HCT116 (cell line): ENCODE measurements at regions not wholly inside any gene's neighbourhood (a gene's known extent, or its start where the extent isn't known, plus 50 kb on each side); places are given as distances from the start of the nearest gene placed in this dataset.

Source experiments
- ATAC-seq: fragments of 200-7000 bp; cut with Tn5 transposase; 2 replicates; pipeline ENCODE4 v1.9.1; 2020; ENCODE audit warnings: mild to moderate bottlenecking, moderate library complexity
- BruUV-seq: library from RNA; stranded (reverse); fragments of 400-500 nt; replicated peaks from 2 replicates; lab custom pipeline; 2021; lab: Mats Ljungman, UMichigan
- CTCF ChIA-PET: fragments of 300-600 bp; sonication (Branson Sonifier 250); formaldehyde crosslinking; loops from one replicate; lab custom pipeline; 2021; ENCODE audit warnings: antibody characterized with exemption; lab: Charles Lee
- POLR2A ChIA-PET: fragments of 300-600, 350-600 bp; sonication (Branson Sonifier 250); formaldehyde crosslinking; loops from one replicate; lab custom pipeline; 2021; ENCODE audit warnings: antibody characterized with exemption; lab: Charles Lee
- RAD21 ChIA-PET, 2 experiments: fragments of 300-600 bp; sonication (Branson Sonifier 250); formaldehyde crosslinking; loops; one replicate each; lab custom pipeline; 2023; ENCODE audit warnings: low total read pairs in 2 of 2; ENCODE audit not compliant: uncharacterized antibody in 2 of 2, unreplicated experiment in 2 of 2, low non-redundant PET in 1 of 2; lab: Charles Lee
- DNase-seq: peaks from one replicate; pipeline ENCODE4 v3.0.0-alpha.2; 2010; ENCODE audit warnings: low read depth, low spot score
- H2AFZ ChIP-seq: fragments of 200-600 bp; shearing (Covaris generic), sonication (generic); 2 replicates; pipeline ENCODE4 v1.6.1; 2017; ENCODE audit warnings: low read depth, mixed run types, mixed read lengths, antibody characterized with exemption, low read length; ENCODE audit not compliant: poor library complexity, severe bottlenecking
- H3K27ac ChIP-seq: 2 replicates; pipeline ENCODE4 v1.5.1; 2012; ENCODE audit warnings: low read depth, low read length
- H3K27me3 ChIP-seq: fragments of 200-600 bp; sonication (generic); 2 replicates; pipeline ENCODE4 v1.6.1; 2016; ENCODE audit warnings: mixed run types, low read length, mixed read lengths; ENCODE audit not compliant: insufficient read depth
- H3K36me3 ChIP-seq, 2 experiments: fragments of 200-500 bp in 1 of 2; fragments of 200-600 bp in 1 of 2; sonication (Bioruptor generic) in 1 of 2; sonication (generic) in 1 of 2; 2 replicates each; pipeline versions ENCODE4 v1.5.1 to v1.6.1; 2014 to 2016; ENCODE audit warnings: low read length in 2 of 2, inconsistent platforms in 1 of 2, mixed read lengths in 1 of 2, mixed run types in 1 of 2; ENCODE audit not compliant: insufficient read depth in 2 of 2, control insufficient read depth in 1 of 2
- H3K4me1 ChIP-seq, 2 experiments: fragments of 200-600 bp in 1 of 2; sonication (generic) in 1 of 2; 2 replicates each; pipeline versions ENCODE4 v1.5.1 to v1.6.1; 2012 to 2017; ENCODE audit warnings: low read length in 2 of 2, inconsistent platforms in 1 of 2, mild to moderate bottlenecking in 1 of 2, mixed read lengths in 1 of 2, mixed run types in 1 of 2, moderate library complexity in 1 of 2; ENCODE audit not compliant: insufficient read depth in 2 of 2, control insufficient read depth in 1 of 2
- H3K4me2 ChIP-seq: fragments of 200-600 bp; sonication (generic); 2 replicates; pipeline ENCODE4 v1.6.1; 2017; ENCODE audit warnings: mixed run types, low read length, mixed read lengths
- H3K4me3 ChIP-seq, 2 experiments: fragments of 200-600 bp in 1 of 2; sonication (generic) in 1 of 2; replicated peaks in 1 of 2; 2 replicates each; pipeline ENCODE4 v1.5.1; 2011 to 2016; ENCODE audit warnings: low read length in 2 of 2, control low read depth in 1 of 2, low read depth in 1 of 2, mild to moderate bottlenecking in 1 of 2, mixed read lengths in 1 of 2, mixed run types in 1 of 2
- H3K79me2 ChIP-seq: fragments of 200-600 bp; sonication (generic); 2 replicates; pipeline ENCODE4 v1.6.1; 2017; ENCODE audit warnings: mild to moderate bottlenecking, mixed run types, low read length, moderate library complexity, mixed read lengths; ENCODE audit not compliant: insufficient read depth
- H3K9ac ChIP-seq: fragments of 200-600 bp; sonication (generic); 2 replicates; pipeline ENCODE4 v1.6.1; 2016; ENCODE audit warnings: low read length, mixed read lengths
- H3K9me2 ChIP-seq: fragments of 200-600 bp; sonication (generic), shearing (Covaris generic); 2 replicates; pipeline ENCODE4 v1.6.1; 2017; ENCODE audit warnings: mixed run types, mild to moderate bottlenecking, moderate library complexity; ENCODE audit not compliant: insufficient read depth
- H3K9me3 ChIP-seq, 2 experiments: fragments of 200-500 bp in 1 of 2; fragments of 200-600 bp in 1 of 2; sonication (Bioruptor generic) in 1 of 2; sonication (generic) in 1 of 2; 2 replicates each; pipeline ENCODE4 v1.6.1; 2014 to 2017; ENCODE audit warnings: low read length in 2 of 2, mixed read lengths in 2 of 2, inconsistent platforms in 1 of 2, low read depth in 1 of 2, mild to moderate bottlenecking in 1 of 2, mixed run types in 1 of 2, moderate library complexity in 1 of 2; ENCODE audit not compliant: control insufficient read depth in 1 of 2, insufficient read depth in 1 of 2
- H4K20me1 ChIP-seq: fragments of 200-600 bp; sonication (generic), shearing (Covaris generic); 2 replicates; pipeline ENCODE4 v1.6.1; 2017; ENCODE audit warnings: mixed run types, mild to moderate bottlenecking, moderate library complexity; ENCODE audit not compliant: insufficient read depth
- EGR1 ChIP-seq: IDR thresholded peaks from 2 replicates; pipeline ENCODE4 v1.6.1; 2012; ENCODE audit warnings: low read depth
- ELF1 ChIP-seq: IDR thresholded peaks from 2 replicates; pipeline ENCODE4 v1.6.1; 2012; ENCODE audit warnings: low read depth, borderline replicate concordance
- POLR2A ChIP-seq: IDR thresholded peaks from 2 replicates; pipeline ENCODE4 v1.7.0; 2011; ENCODE audit warnings: borderline replicate concordance; ENCODE audit not compliant: insufficient read depth, insufficient read length; ENCODE audit errors: extremely low read depth
- POLR2AphosphoS5 ChIP-seq: IDR thresholded peaks from 2 replicates; pipeline ENCODE4 v1.6.1; 2011; ENCODE audit warnings: mild to moderate bottlenecking, low read depth, low read length, moderate library complexity
- RAD21 ChIP-seq: IDR thresholded peaks from 2 replicates; pipeline ENCODE4 v1.6.1; 2012; ENCODE audit warnings: low read depth, mild to moderate bottlenecking
- REST ChIP-seq: IDR thresholded peaks from 2 replicates; pipeline ENCODE4 v1.6.1; 2012; ENCODE audit warnings: low read depth
- SP1 ChIP-seq: IDR thresholded peaks from 2 replicates; pipeline ENCODE4 v1.6.1; 2012; ENCODE audit warnings: low read depth
- TCF7L2 ChIP-seq: IDR thresholded peaks from 2 replicates; pipeline ENCODE4 v1.7.0; 2011; ENCODE audit warnings: borderline replicate concordance, inconsistent platforms; ENCODE audit not compliant: insufficient read depth, insufficient read length; ENCODE audit errors: extremely low read depth
- YY1 ChIP-seq: IDR thresholded peaks from 2 replicates; pipeline ENCODE4 v1.6.1; 2011; ENCODE audit warnings: low read length, low read depth, moderate library complexity, mild to moderate bottlenecking; ENCODE audit not compliant: insufficient replicate concordance; ENCODE audit errors: extremely low read depth
- ZBTB33 ChIP-seq: IDR thresholded peaks from 2 replicates; pipeline ENCODE4 v1.6.1; 2011; ENCODE audit warnings: mild to moderate bottlenecking, low read length, moderate library complexity; ENCODE audit not compliant: insufficient replicate concordance; ENCODE audit errors: extremely low read depth
- ZNF274 ChIP-seq: fragments of 200-500 bp; sonication (Bioruptor generic); IDR thresholded peaks from 2 replicates; pipeline ENCODE4 v1.6.1; 2014; ENCODE audit warnings: mild to moderate bottlenecking, low read depth, low read length, inconsistent platforms
- intact Hi-C: fragments of 100-400 bp; cut with micrococcal nuclease; formaldehyde crosslinking; loops from 2 replicates; pipeline ENCODE4 v1.10.0; 2022
- TF ChIP-seq, protein P1 (sequence below): IDR thresholded peaks from 2 replicates; pipeline ENCODE4 v1.6.1; 2012

DNA sequence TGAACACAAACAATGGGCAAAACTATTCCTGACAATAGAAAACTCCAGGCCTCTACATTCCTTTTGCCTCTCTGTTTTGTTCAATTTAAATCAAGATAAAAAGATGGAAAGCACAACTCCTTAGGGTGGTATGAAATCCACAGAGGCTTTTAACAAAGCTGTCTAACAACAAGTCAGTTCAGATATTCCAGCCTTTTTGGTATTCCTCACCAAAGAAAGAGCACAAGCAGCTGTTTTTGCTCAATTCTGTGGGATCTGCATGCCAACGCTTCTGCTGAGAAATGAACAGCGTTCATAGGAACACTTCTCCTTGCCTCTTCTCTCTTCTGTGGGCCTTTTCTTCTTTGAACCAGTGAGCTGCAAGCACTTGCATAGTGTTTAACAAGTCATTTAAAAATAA is 411.6 kb upstream of the TCF4 start:
- intact Hi-C loops, result no loop called here
- no peaks in the 10 kb centered on the region for H4K20me1 ChIP-seq
- CTCF ChIA-PET, result no interaction called here
- RAD21 ChIA-PET, result no interaction called here
- H3K9me2 ChIP-seq, result no peaks in the 10 kb centered on the region
- DNase-seq, result no peak
- TF ChIP-seq REST, result no peak
- no peak for TF ChIP-seq POLR2AphosphoS5
- TF ChIP-seq EGR1, result no peak
- no peak for TF ChIP-seq ELF1
- TF ChIP-seq, protein P1, sequence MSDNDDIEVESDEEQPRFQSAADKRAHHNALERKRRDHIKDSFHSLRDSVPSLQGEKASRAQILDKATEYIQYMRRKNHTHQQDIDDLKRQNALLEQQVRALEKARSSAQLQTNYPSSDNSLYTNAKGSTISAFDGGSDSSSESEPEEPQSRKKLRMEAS, result no peak
- no peak for TF ChIP-seq POLR2A
- no peak for TF ChIP-seq YY1
- no peak for TF ChIP-seq TCF7L2
- no peak for TF ChIP-seq ZNF274
- TF ChIP-seq SP1, result no peak
- TF ChIP-seq ZBTB33, result no peak
- no peak for TF ChIP-seq RAD21
- TF ChIP-seq, all 23 proteins: peak for 0
- no peak for ATAC-seq
- H2AFZ ChIP-seq, result no peak overlapping the region
- no TSS peak for BruUV-seq
- no peak overlapping the region for H3K9ac ChIP-seq
- no peak overlapping the region for H3K4me2 ChIP-seq
- no peaks in the 10 kb centered on the region for H3K27me3 ChIP-seq
- POLR2A ChIA-PET, result no interaction called here
- H3K4me3 ChIP-seq, result no peak overlapping the region
- H3K4me1 ChIP-seq, result no peaks in the 10 kb centered on the region
- peaks cover 11 to 13% of the 10 kb centered on the region in 2 experiments; a peak in 2 of 4 replicates for H3K9me3 ChIP-seq
- no peaks in the 10 kb centered on the region for H3K36me3 ChIP-seq
- H3K79me2 ChIP-seq, result no peaks in the 10 kb centered on the region
- H3K27ac ChIP-seq, result no peak overlapping the region
